Neural cell (in vitro differentiated cells): ENCODE measurements at regions not wholly inside any gene's neighbourhood (a gene's known extent, or its start where the extent isn't known, plus 50 kb on each side); places are given as distances from the start of the nearest gene placed in this dataset.

Experiments
- H2AFZ ChIP-seq: fragments of 200-600, 300-800 bp; sonication (generic), shearing (Covaris generic); 2 replicates; pipeline ENCODE4 v1.6.0; 2014; ENCODE audit warnings: low read depth, mild to moderate bottlenecking, antibody characterized with exemption, low read length, moderate library complexity
- H3F3A ChIP-seq: fragments of 200-600 bp; shearing (Covaris generic); 2 replicates; pipeline ENCODE4 v1.6.1; 2016; ENCODE audit warnings: mild to moderate bottlenecking, moderate library complexity, mixed read lengths, antibody characterized with exemption, low read length; ENCODE audit not compliant: insufficient read depth, poor library complexity, severe bottlenecking
- H3K27ac ChIP-seq: fragments of 200-600, 300-800 bp; sonication (generic), shearing (Covaris generic); 2 replicates; pipeline ENCODE4 v1.5.1; 2014; ENCODE audit warnings: mild to moderate bottlenecking, low read length, moderate library complexity
- H3K27me3 ChIP-seq: fragments of 300-800, 200-600 bp; sonication (generic), shearing (Covaris generic); 2 replicates; pipeline ENCODE4 v1.6.0; 2014; ENCODE audit warnings: mild to moderate bottlenecking, low read depth, low read length, moderate library complexity; ENCODE audit not compliant: insufficient read depth
- H3K36me3 ChIP-seq: fragments of 300-800, 200-600 bp; sonication (generic), shearing (Covaris generic); 2 replicates; pipeline ENCODE4 v1.5.1; 2014; ENCODE audit warnings: mild to moderate bottlenecking, antibody characterized with exemption, low read length, moderate library complexity; ENCODE audit not compliant: insufficient read depth
- H3K4me2 ChIP-seq: fragments of 300-800, 200-600 bp; sonication (generic), shearing (Covaris generic); 2 replicates; pipeline ENCODE4 v1.6.0; 2014; ENCODE audit warnings: mild to moderate bottlenecking, low read length
- H3K4me3 ChIP-seq: fragments of 300-800, 200-600 bp; sonication (generic), shearing (Covaris generic); 2 replicates; pipeline ENCODE4 v1.5.1; 2014; ENCODE audit warnings: mild to moderate bottlenecking, low read length, moderate library complexity
- H3K79me2 ChIP-seq: fragments of 200-600 bp; shearing (Covaris generic); replicated peaks from 2 replicates; pipeline ENCODE4 v1.6.0; 2014; ENCODE audit warnings: mild to moderate bottlenecking, low read length, moderate library complexity; ENCODE audit not compliant: insufficient read depth
- H3K9ac ChIP-seq: fragments of 300-800, 200-600 bp; sonication (generic), shearing (Covaris generic); 2 replicates; pipeline ENCODE4 v1.6.1; 2016; ENCODE audit warnings: mild to moderate bottlenecking, low read length, mixed read lengths
- H3K9me2 ChIP-seq: fragments of 200-600 bp; shearing (Covaris generic); 2 replicates; pipeline ENCODE4 v1.6.1; 2016; ENCODE audit warnings: mild to moderate bottlenecking, low read length, mixed read lengths; ENCODE audit not compliant: insufficient read depth
- H3K9me3 ChIP-seq: fragments of 200-600, 300-800 bp; sonication (generic), shearing (Covaris generic); 2 replicates; pipeline ENCODE4 v1.6.1; 2016; ENCODE audit warnings: mild to moderate bottlenecking, mixed run types, low read length, moderate library complexity, mixed read lengths
- H4K20me1 ChIP-seq: fragments of 200-600 bp; shearing (Covaris generic); 2 replicates; pipeline ENCODE4 v1.6.1; 2016; ENCODE audit warnings: mild to moderate bottlenecking, mixed run types; ENCODE audit not compliant: insufficient read depth
- CTCF ChIP-seq: fragments of 450-650 bp; IDR thresholded peaks from 2 replicates; pipeline ENCODE4 v1.5.1; 2014; ENCODE audit warnings: antibody characterized with exemption, mild to moderate bottlenecking, moderate library complexity; ENCODE audit not compliant: poor library complexity, severe bottlenecking
- EP300 ChIP-seq: fragments of 450-650 bp; conservative IDR thresholded peaks from 2 replicates; pipeline ENCODE4 v1.6.1; 2014; ENCODE audit warnings: antibody characterized with exemption, mild to moderate bottlenecking, moderate library complexity; ENCODE audit not compliant: poor library complexity, severe bottlenecking
- EZH2 ChIP-seq: fragments of 200-600, 300-800 bp; shearing (Covaris generic), sonication (generic); IDR thresholded peaks from 2 replicates; pipeline ENCODE4 v1.6.1; 2014; ENCODE audit warnings: antibody characterized with exemption, low read length, borderline replicate concordance, mild to moderate bottlenecking; ENCODE audit not compliant: insufficient read depth, poor library complexity, severe bottlenecking
- MXI1 ChIP-seq: fragments of 450-650 bp; conservative IDR thresholded peaks from 2 replicates; pipeline ENCODE4 v1.6.1; 2014; ENCODE audit warnings: antibody characterized with exemption, mild to moderate bottlenecking; ENCODE audit not compliant: poor library complexity, severe bottlenecking
- POLR2AphosphoS5 ChIP-seq: IDR thresholded peaks from 2 replicates; pipeline ENCODE4 v1.6.1; 2012
- RAD21 ChIP-seq: fragments of 450-650 bp; conservative IDR thresholded peaks from 2 replicates; pipeline ENCODE4 v1.6.1; 2014; ENCODE audit warnings: antibody characterized with exemption, mild to moderate bottlenecking, moderate library complexity
- REST ChIP-seq: IDR thresholded peaks from 2 replicates; pipeline ENCODE4 v1.6.1; 2012; ENCODE audit warnings: borderline replicate concordance
- SMC3 ChIP-seq: fragments of 450-650 bp; conservative IDR thresholded peaks from 2 replicates; pipeline ENCODE4 v1.6.1; 2014; ENCODE audit warnings: antibody characterized with exemption, mild to moderate bottlenecking, moderate library complexity; ENCODE audit not compliant: poor library complexity
- TAF1 ChIP-seq: IDR thresholded peaks from 2 replicates; pipeline ENCODE4 v1.6.1; 2012; ENCODE audit warnings: low read depth

GRCh38 chrY:19628926-19629325 is 115.6 kb downstream of the KDM5D start:
- Histone ChIP-seq H3K27me3 (no peaks in the 10 kb centered on the region), H2AFZ (no peak overlapping the region), H3K4me3 (no peak overlapping the region), H4K20me1 (no peaks in the 10 kb centered on the region), H3K9me2 (no peaks in the 10 kb centered on the region), H3K79me2 (no peaks in the 10 kb centered on the region), H3K4me2 (no peak overlapping the region), H3K9ac (no peak overlapping the region), H3F3A (no peaks in the 10 kb centered on the region), H3K36me3 (no peaks in the 10 kb centered on the region), H3K27ac (no peak overlapping the region), H3K9me3 (no peaks in the 10 kb centered on the region)
- TF ChIP-seq REST (no peak), MXI1 (no peak), CTCF (no peak), POLR2AphosphoS5 (no peak), RAD21 (no peak), SMC3 (no peak), EP300 (no peak), EZH2 (no peak)

- Histone ChIP-seq H3K79me2 (no peaks in the 10 kb centered on the region), H3K9ac (no peak overlapping the region), H3F3A (no peaks in the 10 kb centered on the region)
These were observed 122.1 kb downstream of the KDM5D start for GRCh38 chrY:19622392-19622791.

More at GRCh38 chrY:19622392-19622791, 122.1 kb downstream of the KDM5D start:
- no peaks in the 10 kb centered on the region for H3K9me3 ChIP-seq
- no peaks in the 10 kb centered on the region for H3K36me3 ChIP-seq
- H4K20me1 ChIP-seq = no peaks in the 10 kb centered on the region
- H3K9me2 ChIP-seq = no peaks in the 10 kb centered on the region
- TF ChIP-seq MXI1 (no peak), TAF1 (no peak), EP300 (no peak), CTCF (no peak), EZH2 (no peak), SMC3 (no peak), REST (no peak), RAD21 (no peak), POLR2AphosphoS5 (no peak)
- no peak overlapping the region for H2AFZ ChIP-seq
- H3K4me2 ChIP-seq = no peak overlapping the region
- no peak overlapping the region for H3K27ac ChIP-seq
- H3K27me3 ChIP-seq = no peaks in the 10 kb centered on the region
- no peak overlapping the region for H3K4me3 ChIP-seq
